ENCODE measurements at regions not wholly inside any gene's neighbourhood (a gene's known extent, or its start where the extent isn't known, plus 50 kb on each side); places are given as distances from the start of the nearest gene placed in this dataset.

DNA sequence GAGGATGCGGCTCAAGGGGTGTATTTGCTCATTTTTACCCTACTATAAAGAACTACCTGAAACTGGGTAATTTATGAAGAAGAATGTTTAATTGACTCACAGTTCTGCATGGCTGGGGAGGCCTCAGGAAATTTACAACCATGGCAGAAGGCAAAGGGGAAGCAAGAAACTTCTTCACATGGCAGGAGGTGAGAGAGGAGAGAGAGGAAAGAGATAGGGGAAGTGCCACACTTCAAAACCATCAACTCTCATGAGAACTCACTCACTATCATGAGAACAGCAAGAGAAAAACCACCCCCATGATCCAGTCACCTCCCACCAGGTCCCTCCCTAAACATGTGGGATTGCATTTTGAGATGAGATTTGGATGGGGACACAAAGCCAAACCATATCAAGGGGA is 192.7 kb downstream of the DIPK2A start:
- TF ChIP-seq, protein P1, sequence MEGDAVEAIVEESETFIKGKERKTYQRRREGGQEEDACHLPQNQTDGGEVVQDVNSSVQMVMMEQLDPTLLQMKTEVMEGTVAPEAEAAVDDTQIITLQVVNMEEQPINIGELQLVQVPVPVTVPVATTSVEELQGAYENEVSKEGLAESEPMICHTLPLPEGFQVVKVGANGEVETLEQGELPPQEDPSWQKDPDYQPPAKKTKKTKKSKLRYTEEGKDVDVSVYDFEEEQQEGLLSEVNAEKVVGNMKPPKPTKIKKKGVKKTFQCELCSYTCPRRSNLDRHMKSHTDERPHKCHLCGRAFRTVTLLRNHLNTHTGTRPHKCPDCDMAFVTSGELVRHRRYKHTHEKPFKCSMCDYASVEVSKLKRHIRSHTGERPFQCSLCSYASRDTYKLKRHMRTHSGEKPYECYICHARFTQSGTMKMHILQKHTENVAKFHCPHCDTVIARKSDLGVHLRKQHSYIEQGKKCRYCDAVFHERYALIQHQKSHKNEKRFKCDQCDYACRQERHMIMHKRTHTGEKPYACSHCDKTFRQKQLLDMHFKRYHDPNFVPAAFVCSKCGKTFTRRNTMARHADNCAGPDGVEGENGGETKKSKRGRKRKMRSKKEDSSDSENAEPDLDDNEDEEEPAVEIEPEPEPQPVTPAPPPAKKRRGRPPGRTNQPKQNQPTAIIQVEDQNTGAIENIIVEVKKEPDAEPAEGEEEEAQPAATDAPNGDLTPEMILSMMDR (IDR thresholded peaks at IDR 0.05), result no peak
- no peak for TF ChIP-seq POLR2A (IDR thresholded peaks at IDR 0.05)
